HG02938 (cell line): ENCODE measurements at regions not wholly inside any gene's neighbourhood (a gene's known extent, or its start where the extent isn't known, plus 50 kb on each side); places are given as distances from the start of the nearest gene placed in this dataset.
A peak's percentile ranks its signal among the peaks of the same experiment; 100 is the strongest.

Experiments
- ATAC-seq: cut with Tn5 transposase; IDR thresholded peaks from one replicate; pipeline ENCODE4 v1.9.1; 2021; ENCODE audit warnings: mild to moderate bottlenecking, moderate library complexity; ENCODE audit not compliant: unreplicated experiment

DNA sequence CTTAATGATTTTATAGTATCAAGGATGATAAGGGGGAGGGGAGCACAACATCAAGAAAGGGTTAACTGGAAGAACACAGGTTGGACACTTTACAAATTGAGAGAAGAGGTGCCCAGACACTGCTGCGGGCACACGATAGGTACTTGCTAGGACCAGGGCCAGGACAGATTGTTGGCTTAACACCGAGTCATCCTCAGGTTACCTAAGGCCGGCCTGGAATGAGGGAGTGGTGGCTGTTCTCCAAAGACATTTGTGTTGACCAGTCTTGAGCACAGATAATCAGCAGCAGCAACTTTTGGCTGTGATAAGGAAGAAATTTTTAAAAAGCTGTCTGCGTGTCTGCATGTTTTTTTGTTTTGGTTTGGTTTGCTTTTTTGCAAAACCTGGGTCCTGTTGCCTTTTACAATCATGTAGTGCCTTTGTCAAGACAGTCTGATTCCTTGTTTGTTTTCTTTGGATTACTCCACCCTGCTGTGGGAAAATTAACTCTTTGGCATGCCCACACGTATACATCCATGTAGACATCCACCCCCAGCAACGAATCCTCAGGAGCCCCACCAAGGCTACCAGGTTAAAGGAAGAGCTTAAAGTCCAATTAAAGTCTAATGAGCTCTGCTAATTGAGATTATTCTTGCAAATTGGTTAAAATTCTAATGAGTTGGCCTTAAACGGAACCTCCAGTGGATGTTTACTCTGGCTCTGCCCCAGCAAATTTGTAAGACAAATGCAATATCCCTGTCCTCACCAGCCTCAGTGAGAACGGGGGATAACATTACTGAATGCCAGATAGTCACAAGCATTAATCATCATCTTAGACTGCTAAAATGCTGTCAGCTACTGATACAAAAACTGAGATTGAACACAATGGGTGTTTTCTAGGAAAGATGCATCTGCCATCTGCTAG, 382.3 kb downstream of the ACTL7B start:
- ATAC-seq: no peak

DNA sequence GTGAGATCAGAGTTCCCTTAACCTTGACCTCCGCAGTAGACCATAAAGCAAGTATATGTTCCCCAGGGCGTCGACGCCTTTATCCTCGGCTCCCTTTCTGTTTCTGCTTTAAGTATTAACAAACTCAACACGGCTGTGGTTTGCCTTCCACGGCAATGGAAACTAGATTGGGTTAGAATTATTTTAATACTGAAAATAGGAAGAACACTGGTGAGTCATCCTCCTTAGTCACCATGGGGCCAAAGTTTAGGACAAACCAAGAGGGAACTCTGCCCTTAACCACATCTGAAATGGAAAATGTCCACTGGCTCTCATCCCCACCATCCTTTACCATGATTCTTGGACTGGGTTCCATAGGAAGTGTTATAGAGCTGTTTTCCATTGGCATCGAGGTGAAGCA, 386.1 kb downstream of the ACTL7B start:
- no peak for ATAC-seq

DNA sequence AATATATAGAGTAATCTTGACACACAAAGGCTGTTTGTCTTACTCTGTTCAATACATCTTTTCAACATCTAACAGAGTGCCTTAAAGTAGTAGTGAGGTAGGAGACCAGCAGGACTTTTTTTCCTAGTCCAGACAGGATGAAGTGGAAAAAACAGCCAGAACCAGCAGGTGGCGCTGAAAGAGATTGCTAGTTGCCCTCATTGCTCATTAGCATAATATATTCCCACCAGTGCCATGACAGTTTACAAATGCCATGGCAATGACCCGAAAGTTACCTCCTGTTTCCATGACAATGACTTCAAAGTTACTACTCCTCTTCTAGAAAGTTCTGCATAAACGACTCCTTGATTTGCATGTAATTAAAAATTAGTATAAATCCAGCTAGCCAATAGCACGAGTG, 387.4 kb downstream of the ACTL7B start:
- peak; percentile 80 for ATAC-seq

DNA sequence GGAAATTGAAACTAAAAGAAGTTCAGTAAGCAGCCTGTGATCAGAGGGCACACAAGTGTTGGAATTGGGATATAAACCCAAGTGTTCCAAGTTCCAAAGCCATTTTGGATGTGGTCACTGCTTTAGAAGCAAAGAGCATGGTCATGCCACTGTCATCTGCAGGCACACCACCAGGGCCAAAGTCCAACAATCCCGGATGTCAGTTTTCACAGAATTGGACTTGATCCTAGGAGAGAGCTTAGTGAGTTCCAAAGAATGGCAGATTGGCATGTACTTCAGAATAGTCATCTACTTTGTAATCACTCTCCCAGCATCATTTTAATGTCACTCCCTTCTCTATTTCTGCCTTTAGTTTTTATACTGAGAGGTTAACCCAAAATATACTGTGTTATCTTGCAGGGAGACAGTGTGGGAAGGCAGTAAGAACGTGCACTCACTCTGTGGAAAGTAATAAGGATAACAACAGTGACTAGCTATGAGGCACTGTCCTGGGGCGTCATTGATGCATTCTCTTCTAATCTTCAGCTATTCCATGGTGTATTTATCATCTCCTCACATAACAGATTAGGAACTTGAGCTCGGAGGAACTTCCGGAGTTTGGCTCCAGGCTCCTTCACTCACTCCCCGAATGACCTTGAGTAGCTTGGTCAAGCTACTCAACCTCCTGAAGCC, 388.0 kb downstream of the ACTL7B start:
- ATAC-seq: peak; percentile 14

DNA sequence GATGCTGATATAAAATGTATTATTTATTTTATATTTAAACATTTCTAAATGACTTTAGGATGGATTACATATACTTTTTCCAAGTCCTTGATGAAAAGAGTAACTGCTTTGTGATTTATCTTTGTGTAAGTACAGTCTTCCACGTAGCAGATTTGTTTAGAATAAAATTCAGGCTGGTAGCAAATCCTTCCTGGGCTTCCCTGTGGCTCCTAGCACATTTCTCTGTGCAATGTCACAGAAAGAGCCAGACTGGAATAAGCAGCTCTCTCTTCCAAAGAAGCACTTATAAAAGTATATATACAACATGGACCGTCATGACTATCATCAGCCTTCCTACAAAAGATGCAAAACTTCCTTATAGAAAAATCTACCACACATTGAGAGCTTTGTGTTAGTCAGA, 388.6 kb downstream of the ACTL7B start:
- ATAC-seq: no peak

DNA sequence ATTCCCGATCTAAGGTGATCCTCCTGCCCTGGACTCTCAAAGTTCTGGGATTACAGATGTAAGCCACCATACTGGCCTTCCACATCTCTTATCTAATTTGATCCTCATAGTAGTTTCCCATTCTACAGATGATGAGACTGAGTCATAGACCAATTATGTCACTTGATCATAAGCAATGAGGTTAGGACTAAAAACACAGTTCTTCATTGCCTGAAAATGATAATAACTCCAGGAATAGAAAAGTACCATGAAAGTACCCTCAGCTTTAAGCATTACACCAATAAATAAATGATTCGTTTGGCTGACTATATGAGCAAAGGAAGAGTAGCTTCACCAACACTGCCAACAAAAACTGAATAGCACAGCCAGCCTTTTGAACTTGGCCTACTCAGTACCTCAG, 389.5 kb downstream of the ACTL7B start:
- ATAC-seq: no peak

DNA sequence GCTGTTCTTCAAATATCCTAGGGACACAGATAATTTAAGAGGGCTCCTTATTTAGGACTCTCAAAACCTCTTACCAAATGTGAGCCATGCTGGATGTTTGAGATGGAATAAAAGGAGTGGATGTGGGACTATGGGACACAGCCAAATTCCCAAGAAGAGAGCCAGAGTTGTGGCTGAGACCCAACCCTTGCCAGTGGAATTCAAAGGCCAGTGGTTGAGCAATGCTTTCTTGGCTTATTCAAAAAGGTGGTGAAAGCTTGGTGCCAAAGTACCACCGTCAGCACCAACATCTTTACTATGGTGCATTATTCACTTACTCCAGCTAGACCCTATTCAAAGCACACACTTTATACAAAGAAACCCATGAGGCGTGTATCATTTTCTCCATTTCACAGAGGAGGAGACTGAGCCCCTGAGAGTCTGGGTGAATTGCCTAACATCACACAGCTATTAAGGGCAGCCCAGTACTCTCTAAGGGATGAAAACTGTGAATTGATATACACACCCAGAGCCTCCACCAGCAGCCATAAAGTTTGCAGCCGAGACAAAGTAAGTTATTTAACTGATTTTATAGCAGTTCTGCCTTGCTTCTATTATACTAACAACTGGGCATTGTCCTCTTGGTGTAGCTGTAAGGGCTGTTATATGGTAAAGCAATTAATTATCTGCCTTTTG, 391.7 kb downstream of the ACTL7B start:
- no peak for ATAC-seq

DNA sequence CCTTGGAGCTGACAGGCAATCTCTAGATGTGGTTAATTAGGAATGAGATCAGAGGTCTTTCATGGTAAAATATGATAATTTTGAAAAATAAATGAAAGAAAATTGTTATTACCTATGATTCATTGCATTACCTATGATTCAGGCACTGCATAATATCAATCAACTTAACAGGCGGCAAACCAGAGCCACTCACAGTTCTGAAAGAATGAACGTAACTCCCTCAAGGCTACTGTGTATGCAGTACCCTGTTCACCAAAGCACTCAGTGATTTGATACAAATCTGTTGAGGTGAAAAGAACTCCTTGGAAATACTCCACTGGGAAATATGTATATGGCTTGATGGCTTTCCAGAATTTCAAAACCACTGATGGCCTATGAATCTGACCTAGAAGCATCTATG, 398.9 kb downstream of the ACTL7B start:
- no peak for ATAC-seq

DNA sequence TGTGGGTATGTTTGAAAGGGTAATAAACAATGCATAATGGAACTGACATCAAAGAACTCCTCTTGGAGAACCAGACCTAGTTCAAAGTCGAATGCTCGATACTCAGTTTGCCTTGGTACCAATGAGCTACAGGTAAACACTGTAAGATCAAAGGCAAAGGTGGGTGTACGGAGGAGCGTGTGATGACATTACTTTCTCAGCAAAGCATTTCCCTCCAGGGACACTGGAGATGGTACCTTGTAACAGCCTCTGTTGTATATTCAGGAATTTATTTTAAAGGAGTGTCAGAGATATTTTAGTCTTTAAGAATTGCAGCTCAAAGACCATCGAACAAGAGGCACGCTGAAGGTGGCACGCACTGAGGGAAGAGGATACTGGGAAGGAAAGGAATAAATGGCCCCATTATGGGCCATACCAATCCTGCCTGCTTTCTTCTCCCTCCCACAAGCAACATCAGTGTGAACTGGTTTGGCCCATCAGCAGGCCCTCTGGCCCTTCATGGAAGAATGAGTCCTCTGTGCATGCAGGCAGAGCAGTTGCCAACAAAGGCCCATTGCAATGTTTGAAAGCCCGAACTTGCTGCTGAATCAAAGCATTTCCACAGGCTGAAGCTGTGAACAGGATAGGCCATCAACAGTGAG, 410.2 kb downstream of the ACTL7B start:
- no peak for ATAC-seq

DNA sequence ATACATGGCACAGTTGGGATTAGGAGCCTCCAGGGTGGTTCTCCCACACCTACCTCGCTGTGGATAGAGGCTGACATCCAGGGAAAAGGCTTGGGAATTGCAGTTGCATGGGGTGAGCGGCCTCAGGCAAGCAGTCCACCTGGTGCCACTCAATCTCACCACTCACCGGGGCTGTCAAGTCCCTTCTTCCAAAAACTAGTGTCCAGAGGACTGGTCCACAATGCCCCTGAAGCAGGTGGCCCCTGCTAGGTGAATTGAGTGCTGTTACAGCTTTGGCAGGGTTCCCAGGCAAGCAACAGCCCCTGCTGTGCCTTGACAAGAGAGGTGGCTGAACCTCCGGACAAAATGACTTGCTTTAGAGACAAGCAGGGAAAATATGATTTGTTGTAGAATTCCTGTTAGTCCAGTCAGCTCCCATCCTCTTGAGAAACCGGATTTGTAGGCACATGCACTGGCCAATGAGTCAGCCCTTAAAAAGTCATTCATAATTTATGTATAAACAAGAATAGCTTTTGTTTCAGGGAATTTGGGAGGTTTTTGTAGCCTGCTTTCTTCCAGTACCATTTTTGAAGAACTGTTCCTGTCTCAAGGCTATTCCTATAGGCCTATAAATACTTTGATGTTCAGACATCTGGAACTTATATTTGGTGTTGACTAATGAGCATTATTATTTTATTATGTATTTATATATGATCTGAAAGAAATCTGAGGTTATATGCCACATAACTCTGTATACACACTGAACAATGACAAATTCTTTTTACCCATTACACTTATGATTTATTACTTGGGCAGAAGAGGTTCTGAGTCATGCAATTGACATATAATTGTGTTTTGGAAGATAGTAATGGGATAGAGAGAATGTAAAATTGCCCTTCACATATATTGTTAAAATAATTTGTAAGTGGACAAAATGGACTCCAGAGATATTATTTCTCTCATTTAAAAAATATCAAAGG, 411.1 kb downstream of the ACTL7B start:
- no peak for ATAC-seq

DNA sequence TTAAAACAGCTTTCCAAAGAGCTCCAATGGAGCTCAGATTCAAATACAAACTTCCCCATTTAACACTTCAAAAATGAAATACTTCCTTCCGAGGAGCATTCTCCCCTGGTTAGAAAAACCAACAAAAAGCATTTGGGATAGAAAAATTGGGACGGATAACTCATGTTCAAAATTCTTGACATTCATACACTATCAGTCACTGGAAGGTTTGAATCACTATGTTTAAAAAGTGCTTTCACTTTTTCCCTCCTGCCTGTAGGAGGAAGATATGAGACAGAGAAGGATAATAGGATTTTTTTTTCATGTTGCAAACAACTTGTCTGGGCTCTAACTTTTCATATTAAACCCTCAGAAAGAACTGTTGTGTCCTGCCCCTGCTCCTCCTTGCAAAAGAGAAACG, 412.0 kb downstream of the ACTL7B start:
- ATAC-seq: no peak

DNA sequence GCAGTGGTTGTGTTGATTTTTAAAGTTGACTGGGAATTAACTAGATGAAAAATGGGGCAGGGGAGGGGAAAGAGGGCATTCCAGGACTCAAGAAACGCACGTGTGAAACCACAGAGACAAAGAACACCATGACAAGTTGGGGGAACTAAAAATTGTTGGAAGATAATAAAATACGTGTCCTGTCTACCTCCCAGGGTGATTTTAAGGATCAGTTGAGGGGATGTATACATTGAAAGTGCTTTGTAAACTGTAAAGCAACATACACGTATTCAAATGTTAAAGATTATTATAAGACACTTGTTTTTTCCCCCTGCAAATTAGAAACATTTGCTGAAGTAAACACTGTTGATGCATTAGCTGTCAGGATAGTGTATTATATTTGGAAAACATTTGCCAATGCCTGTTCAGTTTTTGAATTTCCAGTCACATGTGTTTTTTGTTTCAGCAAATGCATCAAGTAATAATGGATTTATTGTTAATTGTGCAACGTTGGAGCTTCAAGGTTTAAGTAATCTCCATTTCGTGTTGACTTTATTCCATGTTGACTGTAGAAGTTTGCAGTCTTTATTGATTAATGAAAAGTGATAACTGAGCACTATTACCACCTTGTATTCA, 412.7 kb downstream of the ACTL7B start:
- no peak for ATAC-seq

DNA sequence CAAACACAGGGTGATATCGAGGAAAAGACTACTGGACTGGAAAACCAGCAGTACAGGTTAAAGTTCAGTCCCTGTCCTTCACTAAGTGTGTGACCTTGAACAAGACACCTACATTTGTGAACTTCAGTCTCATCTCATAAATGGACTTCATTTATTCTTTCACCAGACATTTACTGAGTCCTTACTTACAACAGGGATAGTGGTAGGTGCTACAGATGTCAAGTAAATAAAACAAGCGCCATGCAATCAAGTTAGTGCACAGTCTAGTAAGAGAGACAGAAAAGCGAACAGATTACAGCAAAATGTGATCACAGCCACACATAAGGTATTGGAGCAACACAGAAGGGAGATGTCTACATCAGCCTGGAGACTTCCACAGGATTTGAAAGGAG, 413.2 kb downstream of the ACTL7B start:
- no peak for ATAC-seq

DNA sequence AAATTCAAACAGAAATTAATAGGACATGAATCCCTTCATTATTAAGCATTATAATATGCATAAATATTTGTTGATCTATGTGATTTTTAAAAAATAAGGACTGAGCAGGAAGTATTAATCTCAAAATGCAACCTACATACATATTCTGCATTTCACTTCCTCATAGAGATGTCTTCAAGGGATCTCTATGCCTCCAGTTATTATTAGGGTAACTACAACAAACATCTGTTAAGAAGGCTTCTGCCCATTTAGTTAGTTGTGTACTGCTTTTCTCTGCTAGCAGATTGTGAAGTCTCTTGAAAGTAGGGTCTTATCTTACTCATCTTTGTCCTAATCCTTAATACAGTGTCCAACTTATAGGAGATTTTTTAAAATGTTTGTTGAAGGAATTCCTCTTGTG, 414.1 kb downstream of the ACTL7B start:
- no peak for ATAC-seq

DNA sequence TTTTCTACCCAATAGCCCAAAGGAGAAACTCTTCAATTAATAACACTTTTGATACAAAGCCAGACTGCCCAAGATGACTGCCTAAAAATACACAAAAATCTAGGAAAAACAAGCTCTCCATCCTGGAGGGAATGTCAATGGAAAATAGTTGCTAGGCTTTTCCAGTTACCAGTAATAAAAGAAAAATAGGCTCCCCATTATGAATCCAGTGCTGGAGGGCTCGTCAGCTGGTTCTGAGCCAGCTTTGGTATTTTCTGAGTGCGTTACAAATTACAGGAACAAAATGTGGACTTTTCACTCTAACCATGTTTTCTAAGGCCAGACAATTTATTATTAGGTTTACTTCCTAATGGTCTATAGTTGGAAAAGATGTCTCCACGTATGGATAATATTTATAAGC, 414.5 kb downstream of the ACTL7B start:
- no peak for ATAC-seq

DNA sequence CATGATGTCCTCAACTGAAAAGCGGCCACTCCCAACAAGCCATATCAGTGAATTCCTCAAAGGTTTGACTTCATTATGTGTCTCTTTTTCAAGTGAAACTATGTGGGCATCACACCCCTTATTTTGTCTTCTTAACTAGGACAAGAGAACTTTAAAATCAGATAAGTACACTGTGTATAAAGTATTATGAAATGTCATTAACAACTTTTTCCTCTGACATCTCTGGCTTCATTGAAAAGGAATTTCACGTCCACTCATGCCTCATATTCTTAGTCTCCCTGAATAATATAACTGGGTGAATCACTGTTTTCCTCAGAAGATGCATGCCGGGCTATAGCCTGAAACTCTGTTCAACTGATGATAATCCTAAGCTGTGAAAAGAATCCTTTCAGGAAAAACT, 415.8 kb downstream of the ACTL7B start:
- ATAC-seq: no peak

DNA sequence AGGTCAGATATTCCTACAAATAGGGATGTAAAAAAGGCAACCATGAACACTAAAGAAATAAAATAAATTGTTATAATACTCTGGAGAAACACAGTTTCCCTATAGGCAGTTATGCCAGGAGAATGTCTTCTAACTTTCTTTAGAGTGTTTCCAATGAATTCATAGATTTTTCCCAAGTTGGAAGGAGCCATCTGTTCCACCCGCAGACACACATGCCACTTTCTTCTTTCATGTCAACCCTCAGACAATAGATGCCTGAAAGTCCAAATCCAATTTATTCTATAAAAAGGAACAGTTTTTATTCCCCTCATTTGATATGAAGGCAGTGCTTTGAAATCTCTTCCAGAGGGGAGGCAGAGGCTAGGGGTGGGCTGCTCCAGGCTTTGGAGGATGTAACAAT, 418.1 kb downstream of the ACTL7B start:
- no peak for ATAC-seq

DNA sequence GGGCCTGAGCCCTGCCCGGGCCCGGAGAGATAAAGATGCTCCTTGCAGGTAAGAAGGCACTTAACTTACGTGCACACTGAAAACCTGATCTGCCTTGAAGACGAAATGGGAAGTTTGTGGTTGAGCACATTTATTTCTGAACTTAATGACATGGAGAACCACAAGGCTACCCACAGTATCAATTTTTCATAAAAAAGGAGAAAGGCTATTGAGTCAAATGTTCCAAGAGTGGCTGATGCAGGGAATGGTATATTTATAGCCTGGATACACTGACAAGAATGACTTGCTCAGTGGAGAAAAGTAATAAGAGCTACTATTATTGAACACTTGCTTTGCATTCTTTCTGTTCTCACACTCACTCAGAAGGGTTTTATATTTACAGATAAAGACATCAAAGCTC, 419.3 kb downstream of the ACTL7B start:
- no peak for ATAC-seq

DNA sequence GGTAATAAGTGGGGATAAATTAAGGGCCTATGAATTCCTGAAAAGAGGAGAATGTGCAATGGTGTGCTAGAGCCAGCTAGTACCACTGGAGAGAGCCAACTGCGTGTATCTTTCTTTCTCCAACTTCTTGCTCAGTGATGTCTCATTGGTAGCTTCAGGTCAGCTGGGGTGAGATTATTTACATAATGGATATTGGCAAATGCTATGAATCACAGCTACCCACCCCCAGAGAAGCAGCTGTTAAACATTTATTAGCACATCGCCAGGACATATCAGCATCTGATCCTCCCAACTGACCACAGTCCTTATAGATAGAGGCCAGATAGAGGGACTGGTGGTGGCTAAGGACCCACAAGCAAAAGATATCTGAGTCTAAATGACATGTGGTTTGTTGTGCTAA, 421.3 kb downstream of the ACTL7B start:
- ATAC-seq: no peak

DNA sequence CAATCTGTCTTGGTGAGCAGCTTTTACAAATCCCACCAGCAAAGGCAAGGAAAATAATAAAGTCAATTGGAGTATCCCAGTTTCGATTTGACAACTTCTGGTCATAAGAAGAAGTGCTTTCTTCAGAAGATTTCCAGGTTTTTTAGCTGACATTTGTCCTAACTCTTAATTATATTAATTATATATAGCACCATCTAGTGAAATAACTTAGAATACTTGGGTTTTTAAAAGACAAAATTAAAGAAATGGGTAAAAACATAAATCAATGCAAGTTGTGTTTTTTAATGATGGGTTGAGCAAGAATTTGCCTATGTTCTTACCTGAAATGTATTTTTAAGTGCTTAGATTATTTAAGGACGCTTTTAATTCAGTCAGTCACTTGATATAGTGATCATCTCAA, 421.8 kb downstream of the ACTL7B start:
- no peak for ATAC-seq
